VCaP (cell line): ENCODE measurements at regions not wholly inside any gene's neighbourhood (a gene's known extent, or its start where the extent isn't known, plus 50 kb on each side); places are given as distances from the start of the nearest gene placed in this dataset.
"Not testable (repeated sequence)": the region's sequence is repeated elsewhere in the genome, so short reads cannot be mapped to it uniquely, and the experiment has no call there.

Experiments used
- H3K27ac ChIP-seq: fragments of 450-650 bp; 2 replicates; pipeline ENCODE4 v1.5.1; 2017
- TF ChIP-seq, protein P1 (sequence below): fragments of 450-650 bp; conservative IDR thresholded peaks from 2 replicates; pipeline ENCODE4 v1.5.1; 2017; ENCODE audit warnings: mild to moderate bottlenecking, moderate library complexity

DNA sequence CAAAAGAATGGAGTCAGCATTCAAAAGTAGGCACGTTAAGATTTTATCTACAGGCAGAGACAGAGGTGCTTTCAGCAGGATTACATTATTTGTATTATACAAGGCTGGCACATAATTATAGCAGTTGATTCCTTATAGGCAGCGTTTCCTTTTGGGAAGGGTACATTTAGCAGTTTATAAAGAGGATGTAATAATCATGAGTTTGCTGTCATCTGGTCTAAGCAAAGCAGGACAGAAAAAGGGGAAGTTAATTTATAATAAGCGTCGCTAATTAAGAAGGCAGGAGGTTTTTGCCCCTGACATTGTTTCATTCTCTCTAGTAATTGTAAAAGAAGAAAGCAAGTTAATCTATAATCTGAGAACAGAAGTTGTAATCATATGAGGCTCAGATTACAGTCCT lies 259.9 kb upstream of the MDGA2 start:
- TF ChIP-seq, protein P1, sequence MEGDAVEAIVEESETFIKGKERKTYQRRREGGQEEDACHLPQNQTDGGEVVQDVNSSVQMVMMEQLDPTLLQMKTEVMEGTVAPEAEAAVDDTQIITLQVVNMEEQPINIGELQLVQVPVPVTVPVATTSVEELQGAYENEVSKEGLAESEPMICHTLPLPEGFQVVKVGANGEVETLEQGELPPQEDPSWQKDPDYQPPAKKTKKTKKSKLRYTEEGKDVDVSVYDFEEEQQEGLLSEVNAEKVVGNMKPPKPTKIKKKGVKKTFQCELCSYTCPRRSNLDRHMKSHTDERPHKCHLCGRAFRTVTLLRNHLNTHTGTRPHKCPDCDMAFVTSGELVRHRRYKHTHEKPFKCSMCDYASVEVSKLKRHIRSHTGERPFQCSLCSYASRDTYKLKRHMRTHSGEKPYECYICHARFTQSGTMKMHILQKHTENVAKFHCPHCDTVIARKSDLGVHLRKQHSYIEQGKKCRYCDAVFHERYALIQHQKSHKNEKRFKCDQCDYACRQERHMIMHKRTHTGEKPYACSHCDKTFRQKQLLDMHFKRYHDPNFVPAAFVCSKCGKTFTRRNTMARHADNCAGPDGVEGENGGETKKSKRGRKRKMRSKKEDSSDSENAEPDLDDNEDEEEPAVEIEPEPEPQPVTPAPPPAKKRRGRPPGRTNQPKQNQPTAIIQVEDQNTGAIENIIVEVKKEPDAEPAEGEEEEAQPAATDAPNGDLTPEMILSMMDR: no peak
- no peak overlapping the region for H3K27ac ChIP-seq

DNA sequence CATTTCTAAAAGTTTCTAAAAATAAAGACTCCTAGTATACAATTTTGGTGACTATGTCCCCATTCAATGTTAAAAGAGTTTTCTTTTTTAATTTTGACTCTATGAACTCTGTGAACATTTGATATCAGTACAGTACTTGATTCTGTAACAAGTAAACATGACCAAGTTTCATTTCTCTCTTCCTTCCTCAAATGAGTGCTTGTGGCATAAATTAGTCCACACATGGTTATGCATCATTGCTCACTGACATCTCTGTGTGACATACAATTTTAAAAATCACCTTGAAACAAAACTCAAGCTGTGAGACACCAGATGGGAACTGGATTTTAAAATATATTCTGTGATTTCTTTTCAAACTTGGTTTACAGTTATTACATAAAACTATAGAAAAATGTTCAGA lies 253.9 kb upstream of the MDGA2 start:
- H3K27ac ChIP-seq: no peak overlapping the region
- TF ChIP-seq, protein P1: no peak

DNA sequence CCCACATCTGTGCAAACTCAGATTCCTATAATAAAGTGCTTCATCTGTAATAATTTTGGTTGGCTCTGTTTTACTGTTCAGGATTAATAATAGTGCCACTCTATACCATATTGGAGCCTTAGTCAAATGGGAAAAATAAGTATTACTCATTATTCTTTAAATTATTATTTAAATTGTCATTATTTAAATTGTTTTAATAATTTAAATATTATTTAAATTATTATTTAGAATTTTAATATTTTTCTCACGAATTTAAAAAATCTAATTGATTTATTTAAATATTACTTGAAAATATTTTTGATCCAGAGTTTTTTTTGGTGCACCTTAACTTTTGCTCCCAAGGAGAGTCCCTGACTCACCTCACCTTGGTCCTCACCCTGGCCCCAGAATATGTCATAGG lies 245.7 kb upstream of the MDGA2 start:
- TF ChIP-seq, protein P1: no peak
- no peak overlapping the region for H3K27ac ChIP-seq

DNA sequence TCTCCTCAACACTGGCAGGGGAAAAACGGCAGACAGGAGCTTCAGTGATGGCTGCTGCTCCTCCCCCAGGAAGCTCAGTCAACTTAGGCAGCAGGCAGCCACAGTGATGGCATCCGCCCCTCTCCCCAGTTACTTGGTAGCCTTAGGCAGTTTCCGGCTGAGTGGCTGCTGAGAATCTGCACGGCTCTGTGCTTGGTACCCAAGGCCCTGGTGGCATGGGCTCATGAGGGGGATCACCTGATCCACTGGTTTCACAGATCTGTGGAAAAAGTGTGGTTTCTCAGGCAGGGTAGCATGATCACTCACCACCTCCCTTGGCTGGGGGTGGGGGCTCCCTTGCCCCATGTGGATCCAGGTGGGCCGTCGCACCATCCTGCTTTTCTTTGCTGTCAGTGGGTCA lies 244.6 kb upstream of the MDGA2 start:
- H3K27ac ChIP-seq: no peak overlapping the region

DNA sequence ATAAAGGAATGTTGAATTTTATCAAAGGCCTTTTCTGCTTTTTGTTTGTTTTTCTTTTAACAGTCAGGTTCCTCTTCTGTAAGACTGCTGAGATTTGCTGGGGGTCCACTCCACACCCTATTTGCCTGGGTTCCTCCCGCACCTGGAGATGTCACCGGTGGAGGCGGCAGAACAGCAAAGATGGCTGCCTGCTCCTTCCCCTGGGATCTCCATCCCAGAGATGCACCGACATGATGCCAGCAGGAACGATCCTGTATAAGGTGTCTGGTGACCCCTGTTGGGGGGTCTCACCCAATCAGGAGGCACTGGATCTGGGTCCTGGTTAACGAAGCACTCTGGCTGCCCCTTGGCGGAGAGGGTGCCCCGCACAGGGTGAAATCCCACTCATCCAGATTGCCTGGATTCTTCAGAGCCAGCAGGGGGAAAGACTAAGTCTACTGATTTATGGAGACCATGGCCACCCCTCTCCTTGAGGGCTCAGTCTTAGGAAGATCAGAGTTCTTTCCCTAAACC lies 244.0 kb upstream of the MDGA2 start:
- H3K27ac ChIP-seq: no peak overlapping the region
- TF ChIP-seq, protein P1: no peak

More for the DNA sequence above, 244.6 kb upstream of the MDGA2 start:
- TF ChIP-seq, protein P1: no peak

DNA sequence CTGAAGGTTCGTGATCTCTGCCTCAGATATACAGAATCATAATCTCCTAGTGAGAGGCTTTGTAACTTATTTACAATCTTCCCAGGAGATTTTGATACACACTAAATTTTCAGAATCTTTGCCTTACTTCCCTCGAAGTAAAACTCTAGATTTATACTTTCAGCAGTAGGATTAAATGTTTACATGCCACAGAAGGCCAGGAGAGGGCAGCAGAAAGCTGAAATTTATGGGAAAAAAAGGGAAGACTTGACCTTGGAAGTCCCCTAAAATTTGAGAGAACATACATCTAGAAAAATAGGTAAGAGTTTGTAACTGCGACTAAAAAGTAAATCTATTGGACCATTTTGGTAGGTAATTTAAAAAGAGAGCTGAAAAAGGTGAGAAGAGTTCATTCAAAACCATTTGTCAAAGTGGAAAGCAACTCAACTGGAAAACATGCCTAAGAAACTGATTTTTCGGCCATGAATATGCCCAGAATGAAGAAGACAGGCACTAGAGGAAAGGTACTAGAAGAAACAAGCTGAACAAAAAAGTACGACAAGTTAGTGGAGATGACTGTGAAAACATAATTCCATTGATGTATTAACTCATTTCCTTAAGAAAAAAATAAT lies 242.0 kb upstream of the MDGA2 start:
- no peak overlapping the region for H3K27ac ChIP-seq
- TF ChIP-seq, protein P1: peak; percentile 77

DNA sequence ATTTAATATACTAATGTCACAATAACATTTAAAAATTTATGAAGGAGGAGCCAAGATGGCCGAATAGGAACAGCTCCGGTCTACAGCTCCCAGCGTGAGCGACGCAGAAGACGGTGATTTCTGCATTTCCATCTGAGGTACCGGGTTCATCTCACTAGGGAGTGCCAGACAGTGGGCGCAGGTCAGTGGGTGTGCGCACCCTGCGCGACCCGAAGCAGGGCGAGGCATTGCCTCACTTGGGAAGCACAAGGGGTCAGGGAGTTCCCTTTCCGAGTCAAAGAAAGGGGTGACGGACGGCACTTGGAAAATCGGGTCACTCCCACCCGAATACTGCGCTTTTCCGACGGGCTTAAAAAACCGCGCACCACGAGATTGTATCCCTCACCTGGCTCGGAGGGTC lies 225.7 kb upstream of the MDGA2 start:
- H3K27ac ChIP-seq: not testable (repeated sequence)

DNA sequence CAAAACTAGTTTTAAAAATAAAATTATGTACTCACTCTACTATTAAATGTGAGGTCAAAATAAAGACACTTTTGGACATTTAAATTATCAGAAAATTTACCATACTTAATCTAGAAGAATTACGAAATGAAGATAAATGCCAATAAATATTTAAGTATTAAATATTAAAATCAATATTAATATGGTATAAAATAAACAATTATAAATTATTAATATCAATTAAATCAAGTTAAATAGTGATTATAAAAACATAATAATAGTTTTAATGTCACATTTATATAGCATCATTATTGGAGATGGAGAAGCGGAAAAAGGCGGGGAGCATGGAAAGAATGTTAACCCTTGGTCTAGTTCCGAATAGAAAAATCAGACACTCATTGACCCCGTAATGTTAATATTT lies 224.3 kb upstream of the MDGA2 start:
- no peak overlapping the region for H3K27ac ChIP-seq
- TF ChIP-seq, protein P1: no peak
